OCI-LY1 (cell line): ENCODE measurements at regions not wholly inside any gene's neighbourhood (a gene's known extent, or its start where the extent isn't known, plus 50 kb on each side); places are given as distances from the start of the nearest gene placed in this dataset.

Experiments
- CTCF ChIP-seq: fragments of 200-600 bp; sonication (generic), shearing (Covaris generic); IDR thresholded peaks from 2 replicates; pipeline ENCODE4 v1.5.1; 2017; ENCODE audit warnings: mild to moderate bottlenecking, antibody characterized with exemption, low read length, moderate library complexity, mixed read lengths
- EZH2 ChIP-seq: fragments of 200-600 bp; sonication (generic), shearing (Covaris generic); IDR thresholded peaks from 2 replicates; pipeline ENCODE4 v1.8.0; 2017; ENCODE audit warnings: borderline replicate concordance, mixed run types, mild to moderate bottlenecking, antibody characterized with exemption, low read length, moderate library complexity, mixed read lengths

- TF ChIP-seq CTCF (no peak), EZH2 (no peak)
These were observed 176.9 kb downstream of the AASDH start for GRCh38 chr4:56210397-56210796.
